ENCODE measurements at regions not wholly inside any gene's neighbourhood (a gene's known extent, or its start where the extent isn't known, plus 50 kb on each side); places are given as distances from the start of the nearest gene placed in this dataset.

DNA sequence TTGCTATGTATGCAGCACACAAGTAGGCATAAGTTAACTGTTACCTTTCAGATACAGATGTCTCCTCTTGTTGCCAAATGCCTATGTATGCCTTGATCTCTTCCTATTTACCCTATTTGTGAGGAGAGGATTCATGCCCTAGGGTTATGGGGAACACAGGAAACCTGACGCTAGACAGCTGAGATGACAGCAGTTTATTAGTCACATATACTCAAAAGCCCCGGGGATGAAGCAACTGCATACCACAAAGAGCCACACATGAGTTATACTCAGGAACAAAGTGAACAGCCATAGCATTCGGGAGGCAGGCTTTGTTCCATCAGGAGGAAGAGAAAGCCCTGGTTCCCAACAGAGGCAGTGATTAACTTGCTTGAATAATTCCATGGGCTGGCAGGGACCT lies 1011.7 kb upstream of the PCDH7 start:
- Histone ChIP-seq H3K9ac (ENCODE audit: extremely low read depth, low read length, poor library complexity, severe bottlenecking) (no peak overlapping the region), H3K9me3 (ENCODE audit: control insufficient read depth, low read length) (peaks cover 22% of the 10 kb centered on the region), H3K27ac (ENCODE audit: low read depth, low read length) (no peak overlapping the region), H3K4me3 (ENCODE audit: low read length) (no peak overlapping the region), H3K36me3 (ENCODE audit: control insufficient read depth, insufficient read depth, low read length) (no peaks in the 10 kb centered on the region), H3K4me1 (ENCODE audit: control insufficient read depth, insufficient read depth, low read length) (no peaks in the 10 kb centered on the region), H3K27me3 (ENCODE audit: control insufficient read depth, insufficient read depth, low read length, poor library complexity, severe bottlenecking) (no peaks in the 10 kb centered on the region)
- 91% methylated on average over 3 of the region's 3 CpGs; no CpG with 5 or more reads in 1 of the 2 experiments for WGBS, 2 experiments (ENCODE audit: insufficient coverage in 1 of 2, insufficient read length in 1 of 2)
- H3K36me3 Mint-ChIP-seq (ENCODE audit: low read depth): no peaks in the 10 kb centered on the region
- H3K4me3 Mint-ChIP-seq: no peak overlapping the region
- no peak for DNase-seq
- H3K27me3 Mint-ChIP-seq (ENCODE audit: insufficient read depth): no peaks in the 10 kb centered on the region
- TF ChIP-seq CTCF (conservative IDR thresholded peaks at IDR 0.05): no peak
- no peaks in the 10 kb centered on the region for H3K4me1 Mint-ChIP-seq
- no peak overlapping the region for H3K27ac Mint-ChIP-seq
- peaks cover 14% of the 10 kb centered on the region for H3K9me3 Mint-ChIP-seq

- Histone ChIP-seq H3K9me3 (ENCODE audit: control insufficient read depth, low read length) (peaks cover 21% of the 10 kb centered on the region), H3K4me3 (ENCODE audit: low read length) (no peak overlapping the region), H3K4me1 (ENCODE audit: control insufficient read depth, insufficient read depth, low read length) (no peaks in the 10 kb centered on the region), H3K9ac (ENCODE audit: extremely low read depth, low read length, poor library complexity, severe bottlenecking) (no peak overlapping the region), H3K27ac (ENCODE audit: low read depth, low read length) (no peak overlapping the region), H3K27me3 (ENCODE audit: control insufficient read depth, insufficient read depth, low read length, poor library complexity, severe bottlenecking) (no peaks in the 10 kb centered on the region), H3K36me3 (ENCODE audit: control insufficient read depth, insufficient read depth, low read length) (no peaks in the 10 kb centered on the region)
- Mint-ChIP-seq H3K27ac (no peak overlapping the region), H3K4me3 (no peak overlapping the region), H3K9me3 (peaks cover 14% of the 10 kb centered on the region), H3K36me3 (ENCODE audit: low read depth) (no peaks in the 10 kb centered on the region), H3K27me3 (ENCODE audit: insufficient read depth) (no peaks in the 10 kb centered on the region), H3K4me1 (no peaks in the 10 kb centered on the region)
- TF ChIP-seq CTCF (conservative IDR thresholded peaks at IDR 0.05): no peak
- WGBS, 2 experiments (ENCODE audit: insufficient coverage in 1 of 2, insufficient read length in 1 of 2): 93% methylated on average over 1 of the region's 1 CpG; no CpG with 5 or more reads in 1 of the 2 experiments
- no peak for DNase-seq
Observed at GRCh38 chr4:29710519-29710918, 1009.6 kb upstream of the PCDH7 start.

DNA sequence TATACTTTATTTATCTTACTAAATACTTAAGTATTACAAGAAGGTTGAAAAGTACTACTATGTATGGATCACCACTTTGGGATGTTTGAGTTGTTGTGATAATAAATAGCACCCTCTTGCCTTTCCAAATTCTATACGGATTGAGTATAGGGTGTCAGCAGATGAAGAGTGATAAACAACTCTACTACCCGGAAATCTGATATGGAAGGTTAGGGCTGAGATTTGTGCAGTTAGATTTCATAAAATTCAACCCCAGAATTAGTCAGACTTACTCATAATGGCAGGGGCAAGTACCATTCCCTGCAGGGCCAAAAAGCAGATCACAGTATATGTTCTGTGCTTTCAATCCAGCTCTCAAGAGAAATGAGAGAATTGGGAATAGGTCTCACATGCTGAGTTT lies 1008.9 kb upstream of the PCDH7 start:
- TF ChIP-seq CTCF (conservative IDR thresholded peaks at IDR 0.05): no peak
- 100% methylated on average over 2 of the region's 2 CpGs; no CpG with 5 or more reads in 1 of the 2 experiments for WGBS, 2 experiments (ENCODE audit: insufficient coverage in 1 of 2, insufficient read length in 1 of 2)

More for the DNA sequence above, 1008.9 kb upstream of the PCDH7 start:
- Histone ChIP-seq H3K4me1 (ENCODE audit: control insufficient read depth, insufficient read depth, low read length) (no peaks in the 10 kb centered on the region), H3K27ac (ENCODE audit: low read depth, low read length) (no peak overlapping the region), H3K9ac (ENCODE audit: extremely low read depth, low read length, poor library complexity, severe bottlenecking) (no peak overlapping the region), H3K4me3 (ENCODE audit: low read length) (no peak overlapping the region), H3K9me3 (ENCODE audit: control insufficient read depth, low read length) (peaks cover 13% of the 10 kb centered on the region), H3K27me3 (ENCODE audit: control insufficient read depth, insufficient read depth, low read length, poor library complexity, severe bottlenecking) (no peaks in the 10 kb centered on the region), H3K36me3 (ENCODE audit: control insufficient read depth, insufficient read depth, low read length) (no peaks in the 10 kb centered on the region)
- no peak overlapping the region for H3K4me3 Mint-ChIP-seq
- H3K9me3 Mint-ChIP-seq: peaks cover 11% of the 10 kb centered on the region
- H3K36me3 Mint-ChIP-seq (ENCODE audit: low read depth): no peaks in the 10 kb centered on the region
- H3K27ac Mint-ChIP-seq: no peak overlapping the region
- no peak for DNase-seq
- H3K27me3 Mint-ChIP-seq (ENCODE audit: insufficient read depth): no peaks in the 10 kb centered on the region
- H3K4me1 Mint-ChIP-seq: no peaks in the 10 kb centered on the region
